ENCODE measurements at regions not wholly inside any gene's neighbourhood (a gene's known extent, or its start where the extent isn't known, plus 50 kb on each side); places are given as distances from the start of the nearest gene placed in this dataset.

DNA sequence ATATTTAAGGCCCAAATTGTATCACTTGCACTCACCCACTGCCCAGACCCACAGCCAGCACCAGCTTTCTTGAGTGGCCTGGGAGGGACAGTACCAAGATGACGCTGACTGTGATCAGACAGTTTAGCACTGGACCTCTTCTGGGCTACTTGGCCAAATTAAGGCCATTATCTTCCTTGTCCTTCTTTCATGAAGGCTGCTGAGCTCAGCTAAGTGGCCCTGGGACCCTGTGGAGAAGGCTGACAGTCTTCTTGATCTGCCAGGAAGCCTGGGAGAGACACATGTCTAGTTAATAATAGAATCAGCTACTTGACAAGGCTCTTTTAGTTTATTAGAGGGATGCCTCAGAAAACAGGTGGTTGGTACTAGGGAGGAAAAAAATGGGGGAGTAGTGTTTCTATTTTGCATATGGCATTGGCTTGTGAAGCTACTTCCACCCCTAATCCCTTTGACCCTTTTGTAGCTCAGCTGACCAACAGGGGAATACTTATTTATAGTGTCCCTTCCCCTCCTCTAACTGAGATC, 127.9 kb upstream of the NTM start:
- no peak for DNase-seq

DNA sequence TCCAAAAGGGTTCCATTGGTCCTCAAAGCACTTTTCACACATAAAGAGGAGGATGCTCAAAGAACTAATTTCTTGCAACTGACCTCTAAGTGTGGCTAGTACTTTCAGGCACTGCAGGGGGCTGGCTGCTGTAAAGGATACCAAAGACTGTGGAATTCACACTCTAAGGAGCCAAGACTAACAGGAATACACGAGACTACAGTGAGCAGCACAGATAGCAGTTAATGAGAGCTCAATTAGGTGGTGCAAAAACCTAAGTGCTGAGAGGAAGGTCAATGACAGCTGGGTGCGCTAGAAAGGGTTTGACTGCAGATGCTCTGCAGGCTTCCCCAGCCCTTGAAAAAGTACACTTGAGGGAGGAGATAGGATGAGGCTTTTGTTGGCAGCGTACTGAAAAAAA, 124.3 kb upstream of the NTM start:
- no peak for DNase-seq

DNA sequence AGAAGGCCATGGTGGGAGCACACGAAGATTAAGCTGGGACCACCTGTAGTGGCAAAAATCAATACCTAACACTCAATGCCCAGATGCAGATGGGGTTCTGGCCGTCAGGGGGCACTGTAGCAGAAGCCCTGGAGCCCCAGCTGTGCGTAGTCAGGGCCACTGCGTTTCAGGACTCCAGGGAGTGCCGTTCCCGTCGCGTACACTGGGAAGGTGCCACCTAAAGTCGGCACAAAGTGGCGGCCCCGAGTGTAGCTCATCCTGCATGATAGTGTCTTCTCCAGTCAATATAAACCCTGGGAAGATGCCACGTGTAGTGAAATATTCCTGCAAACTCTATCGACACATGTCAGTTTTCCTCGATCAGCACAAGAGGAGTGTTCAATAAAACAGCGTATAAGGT, 123.8 kb upstream of the NTM start:
- DNase-seq, result no peak

DNA sequence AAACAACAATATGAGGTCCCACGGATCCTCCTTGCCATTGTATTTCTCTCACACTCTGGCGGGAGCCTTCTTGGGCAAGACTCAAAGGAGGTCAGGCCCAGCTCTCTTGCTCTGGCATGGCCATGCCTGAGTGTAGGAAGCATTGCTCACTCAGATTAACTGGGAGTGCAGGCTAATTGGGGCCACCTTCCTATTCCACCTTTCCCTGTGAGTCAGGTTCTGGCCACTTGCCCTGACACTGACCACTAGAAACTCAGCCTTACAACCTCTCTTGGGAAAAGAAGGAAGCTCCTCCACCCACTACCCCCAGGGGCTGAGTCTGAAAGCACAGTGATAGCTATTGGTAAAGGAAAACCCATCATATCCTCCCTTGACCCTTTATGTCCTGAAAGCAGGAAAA, 121.8 kb upstream of the NTM start:
- no peak for DNase-seq

DNA sequence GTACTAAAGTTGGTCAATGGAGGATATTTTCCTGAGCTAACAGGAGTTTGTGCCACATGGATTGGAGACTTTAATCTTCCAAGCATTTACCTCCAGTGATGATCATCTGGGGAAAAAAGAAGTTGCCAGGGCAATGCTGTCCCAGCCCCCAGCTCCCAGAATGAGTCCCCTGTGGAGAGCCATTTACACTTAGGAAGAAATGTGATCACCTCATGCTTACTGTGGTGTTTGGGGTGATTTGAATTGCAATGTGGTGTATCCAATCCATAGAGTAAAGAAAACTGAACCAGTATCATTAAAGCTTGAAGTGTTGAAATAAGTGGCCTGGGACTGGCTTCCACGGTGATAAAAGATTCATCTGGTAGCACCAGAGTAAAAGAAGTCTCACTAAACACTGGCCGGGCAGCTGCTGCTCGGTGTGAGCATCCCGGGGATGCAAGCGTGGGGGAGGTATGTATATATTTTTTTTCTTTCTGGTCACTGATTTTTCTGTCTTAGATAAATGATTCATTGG, 117.2 kb upstream of the NTM start:
- DNase-seq, result no peak

DNA sequence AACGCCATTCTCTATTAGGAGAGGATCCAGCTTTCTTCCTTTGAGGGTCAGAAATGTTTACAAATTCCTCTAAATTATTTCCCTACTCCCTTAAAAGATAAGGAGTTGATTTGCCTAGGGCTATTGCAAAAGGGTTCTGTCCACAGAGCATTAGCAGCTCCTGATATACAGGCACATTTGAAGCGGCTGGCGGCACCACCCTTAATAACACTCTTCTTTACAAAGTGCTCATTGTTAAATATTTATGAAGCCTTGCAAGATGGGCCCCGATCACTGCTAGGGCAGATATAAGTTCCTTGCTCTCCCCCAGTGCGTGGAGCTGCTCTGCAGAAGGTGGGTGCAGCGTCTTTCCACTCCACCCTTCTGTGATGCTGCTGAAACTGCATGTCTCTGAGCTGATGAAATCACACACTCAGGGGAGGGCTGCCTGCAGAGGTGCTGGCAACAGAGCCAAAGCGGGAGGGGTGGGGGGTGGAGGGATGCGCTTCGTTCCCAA, 116.7 kb upstream of the NTM start:
- no peak for DNase-seq

DNA sequence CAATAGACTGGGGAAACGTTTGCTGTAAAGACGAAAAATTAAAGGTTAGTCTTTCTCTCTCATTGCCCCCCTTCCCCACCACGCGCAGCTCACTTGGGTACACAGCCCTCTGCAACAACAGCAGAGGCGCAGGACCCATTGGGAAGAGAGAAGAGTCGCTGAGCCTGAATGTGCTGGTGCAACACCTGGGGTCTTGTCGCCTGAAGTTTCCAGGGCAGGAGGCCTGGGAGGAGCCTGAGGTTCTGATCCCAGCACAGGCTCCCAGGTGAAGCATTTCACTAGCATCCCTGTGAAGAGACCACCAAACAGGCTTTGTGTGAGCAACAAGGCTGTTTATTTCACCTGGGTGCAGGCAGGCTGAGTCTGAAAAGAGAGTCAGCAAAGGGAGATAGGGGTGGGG, 116.2 kb upstream of the NTM start:
- DNase-seq, result no peak

DNA sequence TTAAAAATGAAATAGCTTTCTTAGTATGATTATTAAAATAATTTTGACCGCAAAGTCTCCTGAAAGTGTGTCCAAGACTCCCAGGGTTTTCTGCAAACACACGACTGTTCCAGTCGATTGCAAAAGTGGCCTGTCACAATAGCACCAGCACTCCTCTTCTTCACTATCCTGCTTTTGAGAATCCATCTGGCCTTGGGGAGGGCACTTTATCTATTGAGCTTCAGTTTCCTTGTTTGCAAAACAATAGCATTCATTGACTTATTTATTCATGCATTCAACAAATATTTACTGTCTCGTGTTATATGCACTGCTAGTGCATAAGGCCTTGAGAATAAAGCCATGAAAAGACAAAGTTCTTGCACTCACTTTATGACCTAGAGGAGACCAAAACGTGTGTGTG, 96.2 kb upstream of the NTM start:
- no peak for DNase-seq

DNA sequence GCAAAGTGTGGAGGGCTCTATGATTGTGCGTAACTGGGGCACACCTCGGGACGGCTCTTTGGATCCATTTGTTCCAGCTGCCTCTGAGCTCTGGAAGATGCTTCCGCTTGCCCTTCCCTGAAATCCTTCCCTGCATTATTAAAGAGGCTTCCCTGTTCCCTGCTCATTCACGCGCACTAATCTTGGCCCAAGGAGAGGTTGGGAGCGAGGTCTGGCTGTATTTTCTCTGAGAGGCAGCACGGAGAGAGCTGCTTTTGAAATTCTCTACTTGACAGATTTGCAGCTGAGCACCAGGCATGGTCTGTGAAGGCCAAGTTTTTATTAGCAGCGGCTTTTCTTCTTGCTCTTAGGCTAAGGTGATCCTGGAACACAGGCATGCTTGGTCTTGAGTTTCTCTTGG, 94.8 kb upstream of the NTM start:
- no peak for DNase-seq

DNA sequence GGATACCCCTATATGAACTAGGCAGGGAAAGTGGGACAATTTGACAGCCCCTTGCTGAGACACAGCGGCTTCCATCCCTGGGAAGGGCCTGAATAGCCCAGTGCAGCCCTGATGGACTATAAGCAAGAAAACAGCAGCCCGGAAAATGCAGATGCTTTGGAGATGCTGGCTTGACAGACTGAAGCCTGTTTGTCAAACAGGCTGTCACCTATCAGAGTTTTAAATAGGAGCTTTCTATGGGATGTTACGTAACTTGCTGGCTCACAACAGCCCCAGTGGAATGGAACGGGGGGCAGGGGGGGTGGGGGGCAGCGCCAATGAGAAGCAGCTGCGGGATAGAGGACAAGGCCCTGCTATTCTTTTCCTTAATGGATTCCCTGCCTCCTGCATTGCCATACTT, 91.9 kb upstream of the NTM start:
- DNase-seq, result no peak

DNA sequence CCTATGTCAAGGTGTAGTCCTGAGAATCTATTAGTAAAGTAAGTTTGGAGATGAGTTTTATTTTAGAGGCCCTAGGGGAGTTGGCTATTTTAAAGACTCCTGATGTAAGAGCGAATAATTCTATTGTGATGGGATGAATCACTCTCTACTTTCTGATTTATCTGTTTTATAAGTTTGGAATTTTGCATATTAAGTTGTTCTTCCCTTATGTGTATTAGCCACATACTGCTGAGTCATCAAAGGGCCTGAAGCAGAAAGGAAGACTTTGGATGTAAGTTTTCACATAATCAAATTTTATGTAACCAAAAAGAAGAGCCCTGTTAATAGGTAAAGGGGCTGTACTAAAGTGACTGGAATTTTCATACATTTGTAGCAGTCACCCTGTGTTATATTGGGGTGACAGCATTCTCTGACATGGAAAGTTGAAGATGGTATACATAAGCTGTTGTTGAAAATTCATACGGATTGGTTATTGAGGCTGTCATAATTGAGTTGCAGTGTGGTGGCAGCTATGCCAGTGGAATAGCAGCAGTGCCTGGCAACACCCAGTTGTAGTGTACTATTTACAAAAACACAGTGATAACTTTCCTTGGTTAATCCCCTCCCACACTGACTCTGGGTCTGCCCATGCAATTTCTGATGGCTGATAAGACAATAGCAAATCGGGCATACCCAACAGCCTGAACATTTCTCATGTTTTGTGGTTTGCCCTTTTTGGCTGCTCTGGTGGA, 90.6 kb upstream of the NTM start:
- no peak for DNase-seq

DNA sequence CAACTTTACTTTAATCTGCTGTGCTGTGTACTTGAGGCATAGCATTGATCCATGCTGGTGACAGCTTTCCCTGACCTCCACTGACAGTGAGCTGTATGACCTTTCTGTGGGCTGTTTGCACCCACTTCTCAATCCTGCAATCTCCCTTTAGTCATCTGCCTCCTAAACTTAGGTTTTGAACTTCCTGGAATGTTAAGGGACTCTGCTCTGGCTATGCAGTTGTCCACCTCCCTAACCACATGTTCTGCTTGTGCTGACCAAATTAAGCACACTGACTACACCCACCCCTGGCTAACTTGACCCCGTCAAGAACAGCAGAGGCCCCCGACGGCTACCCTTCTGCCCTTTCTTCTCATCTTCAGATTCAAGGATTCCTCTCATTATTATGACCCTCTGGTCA, 89.1 kb upstream of the NTM start:
- DNase-seq, result no peak

DNA sequence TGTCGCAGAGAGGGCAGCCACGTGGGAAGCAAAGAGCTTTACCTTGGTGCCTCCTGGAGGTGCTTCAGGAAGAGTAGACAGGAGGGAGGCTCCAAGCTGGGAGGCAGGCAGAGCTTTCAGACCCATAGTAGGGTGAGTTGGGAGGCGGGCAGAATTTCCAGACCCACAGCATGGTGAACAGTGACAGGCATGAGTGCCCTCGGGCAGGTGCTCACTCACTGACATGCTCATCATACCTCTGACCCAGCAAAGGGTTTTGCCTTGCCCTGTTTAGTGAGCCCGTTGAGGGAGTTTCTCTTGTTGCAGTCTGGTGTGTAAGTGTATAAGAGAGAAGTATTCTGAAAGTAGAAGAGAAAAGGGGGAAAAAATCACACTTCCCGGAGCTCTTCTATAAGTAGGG, 86.4 kb upstream of the NTM start:
- DNase-seq, result no peak

DNA sequence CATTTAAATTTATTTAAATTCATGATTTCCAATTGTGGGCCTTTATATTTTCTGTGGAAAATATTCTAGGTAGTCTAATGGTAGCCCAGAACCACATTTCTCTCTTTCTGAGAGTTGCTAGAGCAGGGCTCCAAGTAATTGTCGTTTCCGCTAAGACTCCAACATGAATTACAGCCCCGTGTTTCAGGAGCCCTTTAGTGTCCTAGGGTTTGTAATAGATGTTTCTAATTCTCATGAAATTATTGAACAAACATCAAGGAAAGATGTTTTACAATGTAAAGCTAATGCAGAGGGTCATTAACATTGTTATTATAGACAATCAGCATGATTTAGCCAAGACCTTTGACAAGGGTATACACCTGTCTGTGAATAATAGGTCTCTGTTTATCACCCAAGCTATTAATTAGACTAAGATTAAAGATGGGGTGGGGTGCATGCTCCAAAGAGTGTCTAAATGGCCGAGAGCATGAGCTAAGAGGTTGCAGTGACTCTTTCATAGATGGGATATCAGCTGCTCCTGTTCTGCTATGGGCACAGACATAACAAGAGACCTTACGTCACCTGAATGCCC, 81.8 kb upstream of the NTM start:
- no peak for DNase-seq

DNA sequence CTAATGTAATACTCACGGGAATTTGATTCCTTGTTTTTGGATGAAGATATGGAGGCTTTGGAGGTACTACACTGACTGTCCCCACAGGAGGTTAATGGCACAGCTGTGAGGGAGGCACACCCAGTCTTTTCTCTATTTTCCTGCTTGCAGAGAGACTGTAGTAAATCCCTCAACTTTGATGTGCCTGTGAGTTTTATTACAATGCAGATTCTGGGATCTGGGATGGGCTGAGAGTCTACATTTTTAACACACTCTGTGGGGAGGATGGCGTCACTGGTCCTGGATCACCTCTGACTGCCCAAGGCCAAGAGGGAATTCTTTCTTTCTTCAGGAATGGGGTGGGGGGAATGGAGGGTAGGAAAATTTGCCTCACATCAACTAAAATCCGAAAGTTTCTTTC, 80.2 kb upstream of the NTM start:
- DNase-seq, result no peak

DNA sequence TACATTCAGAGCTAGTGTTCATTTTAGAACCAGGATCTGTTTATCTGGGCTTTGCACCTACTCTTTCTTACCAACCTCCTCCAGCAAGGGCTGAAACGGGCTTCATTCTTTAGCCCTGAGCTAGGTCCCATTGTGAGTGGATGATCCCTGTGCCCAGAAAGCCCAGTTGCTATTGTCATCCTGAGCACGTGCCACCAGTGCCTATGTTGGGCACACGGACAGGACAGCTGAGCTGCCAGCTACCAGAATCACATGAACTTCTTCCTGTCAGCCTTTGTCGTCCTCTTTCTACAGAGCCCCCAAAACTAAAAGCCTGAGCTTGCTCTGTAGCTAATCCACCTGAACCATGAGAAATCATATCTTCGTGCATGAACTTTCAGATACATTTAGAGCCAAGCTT, 74.4 kb upstream of the NTM start:
- no peak for DNase-seq

DNA sequence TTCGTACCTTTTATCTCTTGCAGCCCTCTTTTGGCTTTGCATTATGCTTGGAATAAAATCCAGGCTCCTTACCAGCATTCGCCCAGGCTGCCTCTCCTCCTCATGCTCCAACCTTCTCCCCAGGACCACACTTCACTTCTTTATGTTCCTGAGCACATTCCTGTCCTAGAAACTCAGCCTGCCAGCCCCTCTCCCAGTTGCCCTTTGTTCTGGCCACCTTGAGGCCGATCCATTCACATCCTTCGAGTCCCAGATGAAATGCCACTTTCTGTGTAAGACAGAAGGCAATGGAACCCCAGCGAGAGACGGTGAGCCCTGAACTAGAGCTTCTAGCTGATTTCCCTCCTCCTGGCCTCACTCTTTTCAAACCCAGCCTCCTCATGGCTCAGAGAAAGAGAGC, 73.0 kb upstream of the NTM start:
- no peak for DNase-seq

DNA sequence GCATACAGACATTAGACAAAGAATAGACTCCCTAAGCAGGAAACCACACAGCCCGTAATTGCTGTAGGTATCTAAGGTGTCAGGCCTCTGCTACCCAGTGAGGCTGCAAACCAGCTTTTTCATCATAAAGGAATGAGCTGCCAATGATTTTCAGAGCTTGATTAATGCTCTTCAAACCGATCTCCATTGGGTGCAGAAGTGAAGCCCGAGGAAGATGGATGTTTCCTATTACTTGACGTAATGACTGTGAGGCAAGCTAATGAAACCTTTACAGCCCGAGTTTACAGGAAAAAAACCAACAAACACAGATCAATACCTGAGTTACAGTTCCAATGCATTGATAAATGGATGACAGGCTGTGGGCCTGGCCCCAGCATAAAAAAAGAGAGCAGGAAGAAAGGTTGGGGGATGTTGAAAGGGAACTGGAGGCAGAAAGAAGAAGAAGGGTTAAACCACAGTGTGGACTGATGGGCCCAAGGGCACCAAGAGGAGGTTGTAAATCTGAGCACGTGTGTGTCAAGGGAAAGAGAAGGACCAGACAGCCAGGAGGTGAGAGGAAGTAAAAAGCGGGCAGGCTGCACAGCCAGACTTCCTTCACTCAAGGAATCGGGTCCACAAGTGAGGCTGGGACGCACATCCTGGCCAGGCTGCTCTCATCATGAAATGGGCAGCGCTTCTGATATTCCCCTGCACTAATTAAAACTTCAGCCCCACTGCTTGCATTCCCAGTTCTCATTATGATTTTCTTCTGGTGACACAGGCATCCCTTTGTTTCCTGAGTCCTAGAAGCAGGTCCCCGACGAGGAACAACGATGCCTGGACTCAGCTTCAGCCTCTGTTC, 70.6 kb upstream of the NTM start:
- no peak for DNase-seq

DNA sequence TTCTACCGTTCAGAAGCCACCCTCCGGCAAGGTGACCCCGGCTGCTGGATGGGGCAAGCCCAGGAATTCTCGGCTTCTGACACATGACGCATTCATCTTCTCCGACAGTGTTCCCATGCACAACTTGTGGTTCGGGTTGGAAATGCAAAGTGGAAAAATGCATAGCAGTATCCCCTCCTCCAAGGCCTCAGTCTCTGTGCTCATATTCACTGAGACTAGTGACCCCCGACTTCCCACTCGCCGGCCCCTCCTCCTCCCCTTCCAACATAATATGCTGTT, 70.0 kb upstream of the NTM start:
- no peak for DNase-seq

DNA sequence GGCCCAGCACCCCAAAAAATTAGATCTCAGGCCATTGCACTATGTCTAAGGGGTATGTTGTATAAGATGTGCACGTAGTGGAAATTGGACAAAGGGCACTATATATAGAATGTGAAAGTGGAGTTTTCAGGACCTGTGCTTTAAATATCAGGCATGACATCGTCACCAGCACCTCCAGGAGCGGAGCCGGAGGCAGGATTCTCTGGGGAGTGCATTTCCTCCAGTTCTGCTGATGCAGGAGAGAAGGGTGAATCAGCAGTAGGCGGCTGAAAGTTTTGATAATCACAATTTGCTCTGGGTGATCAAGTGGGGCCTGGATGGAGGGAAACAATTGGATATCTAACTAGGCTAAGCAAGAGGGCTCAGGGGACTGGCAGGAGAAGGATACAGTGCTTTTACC, 69.1 kb upstream of the NTM start:
- no peak for DNase-seq

DNA sequence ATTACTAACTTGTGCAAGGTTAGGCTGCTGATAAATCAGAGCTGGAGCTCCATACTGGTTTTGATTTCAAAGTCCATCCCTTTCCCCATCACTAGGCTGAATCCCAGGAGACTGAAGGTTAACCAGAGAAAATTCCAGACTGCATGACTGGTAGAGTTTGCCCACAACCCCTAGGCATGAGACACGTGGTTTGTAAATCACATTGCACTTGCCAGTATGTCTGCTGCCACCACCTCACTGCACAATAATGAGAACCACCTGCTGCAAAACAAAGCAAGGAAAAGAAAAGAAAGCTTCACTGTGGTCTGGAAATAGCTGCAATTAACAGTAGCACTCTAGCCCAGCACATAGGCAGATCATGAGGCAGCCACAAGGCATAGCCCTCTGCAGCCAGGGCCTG, 67.6 kb upstream of the NTM start:
- DNase-seq, result no peak

DNA sequence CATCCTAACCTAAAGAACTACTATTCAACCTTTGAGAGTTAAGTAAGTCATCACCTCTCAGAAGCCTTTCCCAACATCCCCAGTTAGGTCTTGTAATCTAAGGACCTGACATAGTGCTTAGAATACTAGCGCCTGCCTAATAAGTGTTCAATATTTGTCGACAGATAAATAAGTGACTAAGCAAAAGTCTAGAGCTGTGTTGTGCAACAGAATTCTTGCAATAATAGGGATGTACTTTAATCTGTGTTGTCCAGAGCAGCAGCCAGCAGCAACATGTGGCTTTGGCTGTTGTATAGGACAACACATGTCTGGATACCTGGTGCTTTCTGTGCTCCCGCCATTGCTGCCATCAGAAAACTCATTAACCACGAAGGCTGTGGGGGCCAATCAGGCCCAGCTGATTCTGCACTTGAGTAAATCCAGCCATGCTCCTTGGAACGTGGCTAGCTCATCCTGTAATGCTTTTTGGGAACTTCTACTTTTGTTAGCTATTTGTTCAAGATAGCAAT, 66.8 kb upstream of the NTM start:
- DNase-seq, result no peak

DNA sequence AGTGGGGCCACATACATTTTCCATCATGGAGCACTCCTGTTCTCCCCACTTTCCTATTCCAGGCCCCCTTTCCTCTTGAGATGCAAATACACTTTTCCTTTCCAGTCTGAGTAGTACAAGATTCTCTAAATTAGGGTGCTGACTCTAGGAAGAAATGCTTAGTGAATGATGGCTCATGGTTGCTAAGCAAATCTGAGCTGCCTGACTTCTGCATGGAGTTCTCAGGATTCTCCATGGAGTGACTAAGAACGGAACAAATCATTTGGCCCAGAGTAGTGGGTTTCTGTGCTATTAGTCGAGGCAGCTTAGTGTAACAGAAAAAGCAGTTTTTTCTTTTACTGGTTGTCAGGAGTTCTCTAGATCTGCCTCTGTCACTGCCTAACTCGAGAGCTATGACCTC, 65.4 kb upstream of the NTM start:
- DNase-seq, result no peak

DNA sequence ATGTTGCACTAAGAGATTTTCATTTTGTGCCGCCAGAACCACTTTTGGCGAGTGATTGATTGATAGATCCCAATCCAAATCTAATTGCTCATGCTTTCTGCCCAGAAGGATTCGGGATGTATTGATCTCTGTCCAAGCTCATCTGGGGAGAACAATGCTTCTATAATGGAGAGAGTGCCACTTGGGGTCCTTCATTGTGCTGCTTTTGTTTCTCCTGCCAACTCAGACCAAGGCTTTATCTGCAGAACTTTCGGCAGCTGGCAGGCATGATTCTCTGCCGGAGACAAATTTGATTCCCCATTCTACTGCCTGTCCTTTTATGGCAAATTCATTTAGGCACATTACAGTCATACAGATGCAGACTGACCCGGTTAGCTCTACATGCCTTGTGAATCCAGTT, 62.9 kb upstream of the NTM start:
- DNase-seq, result no peak
